ENCODE measurements at regions not wholly inside any gene's neighbourhood (a gene's known extent, or its start where the extent isn't known, plus 50 kb on each side); places are given as distances from the start of the nearest gene placed in this dataset.

- DNase-seq (ENCODE audit: low read depth, low spot score) = no peak
- no peaks in the 10 kb centered on the region for H3K36me3 ChIP-seq (ENCODE audit: insufficient read depth, insufficient read length, low read length)
- no peak overlapping the region for H3K9ac ChIP-seq (ENCODE audit: insufficient read length, low read depth)
- H3K9me3 ChIP-seq (ENCODE audit: insufficient read depth, low read length) = no peaks in the 10 kb centered on the region
- no peaks in the 10 kb centered on the region for H3K27me3 ChIP-seq (ENCODE audit: insufficient read depth, insufficient read length)
- H3K4me1 ChIP-seq (ENCODE audit: insufficient read depth, insufficient read length) = no peaks in the 10 kb centered on the region
- TF ChIP-seq ZNF274 (IDR thresholded peaks at IDR 0.05; ENCODE audit: low read depth, low read length) (no peak), YY1 (IDR thresholded peaks at IDR 0.05; ENCODE audit: insufficient read depth, insufficient read length) (no peak), SUZ12 (IDR thresholded peaks at IDR 0.05; ENCODE audit: extremely low read depth, insufficient read depth, insufficient read length) (no peak)
- no peak overlapping the region for H3K4me3 ChIP-seq (ENCODE audit: insufficient read length, low read depth)
Measured at GRCh38 chr2:226564667-226565066, 235.0 kb downstream of the IRS1 start.

GRCh38 chr2:226561962-226562361 is 237.7 kb downstream of the IRS1 start:
- no peak for TF ChIP-seq SUZ12 (IDR thresholded peaks at IDR 0.05; ENCODE audit: extremely low read depth, insufficient read depth, insufficient read length)
- no peak for TF ChIP-seq ZNF274 (IDR thresholded peaks at IDR 0.05; ENCODE audit: low read depth, low read length)
- TF ChIP-seq YY1 (IDR thresholded peaks at IDR 0.05; ENCODE audit: insufficient read depth, insufficient read length) = no peak
- no peak overlapping the region for H3K9ac ChIP-seq (ENCODE audit: insufficient read length, low read depth)
- H3K27me3 ChIP-seq (ENCODE audit: insufficient read depth, insufficient read length) = no peaks in the 10 kb centered on the region
- no peak overlapping the region for H3K4me3 ChIP-seq (ENCODE audit: insufficient read length, low read depth)
- DNase-seq (ENCODE audit: low read depth, low spot score) = no peak
- no peaks in the 10 kb centered on the region for H3K4me1 ChIP-seq (ENCODE audit: insufficient read depth, insufficient read length)
- H3K36me3 ChIP-seq (ENCODE audit: insufficient read depth, insufficient read length, low read length) = no peaks in the 10 kb centered on the region
- no peaks in the 10 kb centered on the region for H3K9me3 ChIP-seq (ENCODE audit: insufficient read depth, low read length)

GRCh38 chr2:226560325-226560724 is 239.3 kb downstream of the IRS1 start:
- no peak overlapping the region for H3K9ac ChIP-seq (ENCODE audit: insufficient read length, low read depth)
- H3K9me3 ChIP-seq (ENCODE audit: insufficient read depth, low read length) = no peaks in the 10 kb centered on the region
- H3K36me3 ChIP-seq (ENCODE audit: insufficient read depth, insufficient read length, low read length) = no peaks in the 10 kb centered on the region
- H3K27me3 ChIP-seq (ENCODE audit: insufficient read depth, insufficient read length) = no peaks in the 10 kb centered on the region
- TF ChIP-seq YY1 (IDR thresholded peaks at IDR 0.05; ENCODE audit: insufficient read depth, insufficient read length) = no peak
- no peak for TF ChIP-seq ZNF274 (IDR thresholded peaks at IDR 0.05; ENCODE audit: low read depth, low read length)
- TF ChIP-seq SUZ12 (IDR thresholded peaks at IDR 0.05; ENCODE audit: extremely low read depth, insufficient read depth, insufficient read length) = no peak
- H3K4me1 ChIP-seq (ENCODE audit: insufficient read depth, insufficient read length) = no peaks in the 10 kb centered on the region
- no peak for DNase-seq (ENCODE audit: low read depth, low spot score)
- no peak overlapping the region for H3K4me3 ChIP-seq (ENCODE audit: insufficient read length, low read depth)

- no peaks in the 10 kb centered on the region for H3K36me3 ChIP-seq (ENCODE audit: insufficient read depth, insufficient read length, low read length)
- H3K9ac ChIP-seq (ENCODE audit: insufficient read length, low read depth) = no peak overlapping the region
- H3K4me1 ChIP-seq (ENCODE audit: insufficient read depth, insufficient read length) = no peaks in the 10 kb centered on the region
- DNase-seq (ENCODE audit: low read depth, low spot score) = no peak
- no peak overlapping the region for H3K4me3 ChIP-seq (ENCODE audit: insufficient read length, low read depth)
- TF ChIP-seq SUZ12 (IDR thresholded peaks at IDR 0.05; ENCODE audit: extremely low read depth, insufficient read depth, insufficient read length) (no peak), YY1 (IDR thresholded peaks at IDR 0.05; ENCODE audit: insufficient read depth, insufficient read length) (no peak), ZNF274 (IDR thresholded peaks at IDR 0.05; ENCODE audit: low read depth, low read length) (no peak)
- H3K27me3 ChIP-seq (ENCODE audit: insufficient read depth, insufficient read length) = no peaks in the 10 kb centered on the region
- no peaks in the 10 kb centered on the region for H3K9me3 ChIP-seq (ENCODE audit: insufficient read depth, low read length)
Measured at GRCh38 chr2:226559536-226559935, 240.1 kb downstream of the IRS1 start.

GRCh38 chr2:226558418-226558817 is 241.2 kb downstream of the IRS1 start:
- no peak for DNase-seq (ENCODE audit: low read depth, low spot score)
- Histone ChIP-seq H3K4me1 (ENCODE audit: insufficient read depth, insufficient read length) (no peaks in the 10 kb centered on the region), H3K9me3 (ENCODE audit: insufficient read depth, low read length) (no peaks in the 10 kb centered on the region), H3K9ac (ENCODE audit: insufficient read length, low read depth) (no peak overlapping the region), H3K36me3 (ENCODE audit: insufficient read depth, insufficient read length, low read length) (no peaks in the 10 kb centered on the region), H3K4me3 (ENCODE audit: insufficient read length, low read depth) (no peak overlapping the region), H3K27me3 (ENCODE audit: insufficient read depth, insufficient read length) (no peaks in the 10 kb centered on the region)
- TF ChIP-seq ZNF274 (IDR thresholded peaks at IDR 0.05; ENCODE audit: low read depth, low read length) (no peak), YY1 (IDR thresholded peaks at IDR 0.05; ENCODE audit: insufficient read depth, insufficient read length) (no peak), SUZ12 (IDR thresholded peaks at IDR 0.05; ENCODE audit: extremely low read depth, insufficient read depth, insufficient read length) (no peak)

- H3K36me3 ChIP-seq (ENCODE audit: insufficient read depth, insufficient read length, low read length) = no peaks in the 10 kb centered on the region
- no peaks in the 10 kb centered on the region for H3K27me3 ChIP-seq (ENCODE audit: insufficient read depth, insufficient read length)
- no peaks in the 10 kb centered on the region for H3K9me3 ChIP-seq (ENCODE audit: insufficient read depth, low read length)
- no peak for DNase-seq (ENCODE audit: low read depth, low spot score)
- H3K9ac ChIP-seq (ENCODE audit: insufficient read length, low read depth) = no peak overlapping the region
- H3K4me1 ChIP-seq (ENCODE audit: insufficient read depth, insufficient read length) = no peaks in the 10 kb centered on the region
- no peak for TF ChIP-seq ZNF274 (IDR thresholded peaks at IDR 0.05; ENCODE audit: low read depth, low read length)
- no peak for TF ChIP-seq YY1 (IDR thresholded peaks at IDR 0.05; ENCODE audit: insufficient read depth, insufficient read length)
- no peak for TF ChIP-seq SUZ12 (IDR thresholded peaks at IDR 0.05; ENCODE audit: extremely low read depth, insufficient read depth, insufficient read length)
- H3K4me3 ChIP-seq (ENCODE audit: insufficient read length, low read depth) = no peak overlapping the region
Measured at GRCh38 chr2:226556050-226556449, 243.6 kb downstream of the IRS1 start.

- no peaks in the 10 kb centered on the region for H3K9me3 ChIP-seq (ENCODE audit: insufficient read depth, low read length)
- no peak for DNase-seq (ENCODE audit: low read depth, low spot score)
- H3K27me3 ChIP-seq (ENCODE audit: insufficient read depth, insufficient read length) = no peaks in the 10 kb centered on the region
- no peaks in the 10 kb centered on the region for H3K4me1 ChIP-seq (ENCODE audit: insufficient read depth, insufficient read length)
- TF ChIP-seq SUZ12 (IDR thresholded peaks at IDR 0.05; ENCODE audit: extremely low read depth, insufficient read depth, insufficient read length) = no peak
- H3K4me3 ChIP-seq (ENCODE audit: insufficient read length, low read depth) = no peak overlapping the region
- no peaks in the 10 kb centered on the region for H3K36me3 ChIP-seq (ENCODE audit: insufficient read depth, insufficient read length, low read length)
- no peak overlapping the region for H3K9ac ChIP-seq (ENCODE audit: insufficient read length, low read depth)
Measured at GRCh38 chr2:226554701-226555100, 244.9 kb downstream of the IRS1 start.

- no peak for TF ChIP-seq YY1 (IDR thresholded peaks at IDR 0.05; ENCODE audit: insufficient read depth, insufficient read length)
- TF ChIP-seq SUZ12 (IDR thresholded peaks at IDR 0.05; ENCODE audit: extremely low read depth, insufficient read depth, insufficient read length) = no peak
- no peak for TF ChIP-seq ZNF274 (IDR thresholded peaks at IDR 0.05; ENCODE audit: low read depth, low read length)
- DNase-seq (ENCODE audit: low read depth, low spot score) = no peak
- H3K4me3 ChIP-seq (ENCODE audit: insufficient read length, low read depth) = no peak overlapping the region
- H3K4me1 ChIP-seq (ENCODE audit: insufficient read depth, insufficient read length) = no peaks in the 10 kb centered on the region
- H3K9ac ChIP-seq (ENCODE audit: insufficient read length, low read depth) = no peak overlapping the region
- no peaks in the 10 kb centered on the region for H3K27me3 ChIP-seq (ENCODE audit: insufficient read depth, insufficient read length)
- H3K9me3 ChIP-seq (ENCODE audit: insufficient read depth, low read length) = no peaks in the 10 kb centered on the region
- H3K36me3 ChIP-seq (ENCODE audit: insufficient read depth, insufficient read length, low read length) = no peaks in the 10 kb centered on the region
Measured at GRCh38 chr2:226553333-226553732, 246.3 kb downstream of the IRS1 start.
